Tibial nerve (tissue), 4 donors: ENCODE measurements at regions not wholly inside any gene's neighbourhood (a gene's known extent, or its start where the extent isn't known, plus 50 kb on each side); places are given as distances from the start of the nearest gene placed in this dataset.

Experiments used
- EP300 ChIP-seq, 2 donors: sonication (generic); formaldehyde crosslinking; IDR thresholded peaks; one replicate each; pipeline ENCODE4 v1.6.1; 2017; ENCODE audit warnings: antibody characterized with exemption in 2 of 2, mild to moderate bottlenecking in 1 of 2
- TF ChIP-seq, protein P1 (sequence below), 5 experiments: fragments of 200-600 bp in 3 of 5; fragments of 450-650 bp in 2 of 5; sonication (generic) in 3 of 5; IDR thresholded peaks; one replicate each; pipeline ENCODE4 v1.5.1; 2016 to 2019; ENCODE audit warnings: antibody characterized with exemption in 5 of 5, mild to moderate bottlenecking in 3 of 5, moderate library complexity in 2 of 5

GRCh38 chr18:6646801-6647200 lies 82.7 kb upstream of the ARHGAP28 start:
- TF ChIP-seq, protein P1, sequence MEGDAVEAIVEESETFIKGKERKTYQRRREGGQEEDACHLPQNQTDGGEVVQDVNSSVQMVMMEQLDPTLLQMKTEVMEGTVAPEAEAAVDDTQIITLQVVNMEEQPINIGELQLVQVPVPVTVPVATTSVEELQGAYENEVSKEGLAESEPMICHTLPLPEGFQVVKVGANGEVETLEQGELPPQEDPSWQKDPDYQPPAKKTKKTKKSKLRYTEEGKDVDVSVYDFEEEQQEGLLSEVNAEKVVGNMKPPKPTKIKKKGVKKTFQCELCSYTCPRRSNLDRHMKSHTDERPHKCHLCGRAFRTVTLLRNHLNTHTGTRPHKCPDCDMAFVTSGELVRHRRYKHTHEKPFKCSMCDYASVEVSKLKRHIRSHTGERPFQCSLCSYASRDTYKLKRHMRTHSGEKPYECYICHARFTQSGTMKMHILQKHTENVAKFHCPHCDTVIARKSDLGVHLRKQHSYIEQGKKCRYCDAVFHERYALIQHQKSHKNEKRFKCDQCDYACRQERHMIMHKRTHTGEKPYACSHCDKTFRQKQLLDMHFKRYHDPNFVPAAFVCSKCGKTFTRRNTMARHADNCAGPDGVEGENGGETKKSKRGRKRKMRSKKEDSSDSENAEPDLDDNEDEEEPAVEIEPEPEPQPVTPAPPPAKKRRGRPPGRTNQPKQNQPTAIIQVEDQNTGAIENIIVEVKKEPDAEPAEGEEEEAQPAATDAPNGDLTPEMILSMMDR (IDR thresholded peaks at IDR 0.05): no peak
- no peak for TF ChIP-seq EP300 (IDR thresholded peaks at IDR 0.05)
